NCI-H1694 treated with DMSO at 0.1 percent for 48 hours (cell line): ENCODE measurements at regions not wholly inside any gene's neighbourhood (a gene's known extent, or its start where the extent isn't known, plus 50 kb on each side); places are given as distances from the start of the nearest gene placed in this dataset.
A peak's percentile ranks its signal among the peaks of the same experiment; 100 is the strongest.
"Not testable (repeated sequence)": the region's sequence is repeated elsewhere in the genome, so short reads cannot be mapped to it uniquely, and the experiment has no call there.

Source experiments
- DNase-seq: peaks from one replicate; lab custom pipeline; 2025; lab: John Stamatoyannopoulos, UW

DNA sequence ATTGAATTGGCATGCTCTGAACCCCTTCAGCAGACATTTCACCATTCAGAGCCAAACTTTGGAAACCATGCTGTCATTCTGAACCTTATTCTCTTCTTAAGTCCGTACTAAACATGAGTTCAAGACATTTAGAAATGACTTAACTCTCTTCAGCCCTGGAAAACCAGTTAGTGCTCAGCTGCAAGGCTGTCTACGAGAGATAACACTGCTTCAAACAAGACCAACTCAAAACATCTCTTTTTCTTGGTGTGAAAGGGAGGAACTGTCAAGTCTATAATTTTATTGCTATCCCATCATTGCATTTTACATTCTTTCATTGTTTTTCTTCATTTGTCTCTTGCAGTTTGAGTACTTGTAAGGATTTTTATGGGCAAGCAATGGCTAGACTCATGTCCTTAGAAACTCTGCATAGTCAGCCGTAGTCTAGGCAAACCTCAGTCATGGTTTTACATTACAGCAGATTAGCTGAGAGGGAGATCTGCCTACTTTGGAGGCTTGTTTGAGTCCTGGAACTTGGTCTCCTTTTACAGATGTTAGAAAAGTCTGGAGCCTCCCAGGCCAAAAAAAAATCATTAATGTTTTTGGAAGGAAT, 120.6 kb upstream of the JADE1 start:
- no peak for DNase-seq

- no peak for DNase-seq
These were observed 121.3 kb upstream of the JADE1 start for GRCh38 chr4:128688033-128688721.

- no peak for DNase-seq
These were observed 122.7 kb upstream of the JADE1 start for GRCh38 chr4:128686810-128687209.

DNA sequence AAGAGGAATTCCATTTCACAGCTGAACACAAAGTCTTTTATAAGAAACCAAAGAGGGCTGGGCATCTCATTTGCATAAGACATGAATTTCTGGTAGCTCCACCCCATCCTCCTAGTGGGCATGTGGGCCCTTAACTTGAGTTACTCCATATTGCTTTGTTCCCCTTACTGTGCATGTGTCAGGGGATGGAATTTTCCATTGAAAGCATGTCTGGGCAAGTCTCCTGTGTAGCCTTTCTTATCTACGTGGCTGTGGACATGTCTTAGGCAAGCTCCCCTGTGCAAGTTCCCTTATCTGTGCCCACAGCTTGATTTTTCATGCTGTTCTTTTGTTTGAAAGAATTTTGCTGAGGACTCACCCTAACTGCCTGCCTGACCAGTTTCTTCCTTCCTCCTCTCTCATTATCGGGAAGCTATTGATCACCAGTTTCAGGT, 123.5 kb upstream of the JADE1 start:
- DNase-seq, result no peak

- no peak for DNase-seq
These were observed 125.5 kb upstream of the JADE1 start for GRCh38 chr4:128684016-128684415.

DNA sequence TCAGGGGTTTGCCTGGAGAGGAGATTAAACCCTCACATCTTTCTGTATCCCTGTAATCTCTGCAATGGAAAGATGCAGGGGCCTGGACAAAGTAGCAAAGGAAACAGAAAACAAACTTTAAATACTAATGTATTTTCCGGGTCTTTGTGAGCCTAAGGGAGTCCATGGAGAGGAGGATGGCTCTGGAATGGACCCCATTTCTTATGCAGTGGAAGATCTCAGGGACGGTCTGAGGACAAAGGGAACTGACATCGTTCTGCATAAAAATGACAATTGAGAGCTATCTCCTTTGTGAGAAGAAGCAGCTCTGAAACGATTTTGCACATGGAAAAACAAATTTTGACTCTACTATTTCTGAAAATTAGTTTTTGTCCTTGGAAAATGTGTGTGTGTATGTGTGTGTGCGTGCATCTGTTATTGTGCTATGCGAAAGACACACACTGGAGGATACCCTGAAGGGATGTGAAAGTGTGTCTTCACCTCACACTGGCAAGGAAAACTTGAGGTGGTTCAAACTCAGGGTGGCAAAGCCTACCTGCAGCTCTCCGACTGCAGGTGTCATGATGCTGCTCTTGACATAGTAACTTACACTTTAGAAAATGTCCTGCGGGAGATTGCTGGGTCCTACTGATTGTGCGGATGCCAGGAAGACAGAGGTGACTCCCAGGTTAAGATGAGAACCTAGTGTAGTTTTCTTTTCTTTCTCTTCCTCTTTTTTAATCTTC, 126.4 kb upstream of the JADE1 start:
- no peak for DNase-seq

DNA sequence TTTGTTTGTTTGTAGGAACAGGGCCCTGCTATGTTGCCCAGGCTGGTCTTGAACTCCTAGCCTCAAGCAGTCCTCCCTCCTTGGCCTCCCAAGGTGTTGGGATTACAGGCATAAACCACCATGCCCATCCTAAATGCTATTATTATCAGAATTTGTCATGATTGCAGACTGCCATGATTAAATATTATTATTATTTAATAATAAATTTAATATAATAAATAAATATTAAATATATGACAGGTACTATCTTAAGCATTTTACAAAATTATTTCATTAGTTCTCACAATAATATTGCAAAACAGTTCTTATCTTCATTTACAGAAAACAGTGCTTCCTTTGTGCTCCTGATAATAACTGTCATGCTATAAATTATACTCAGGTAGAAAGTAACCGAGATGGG, 133.4 kb upstream of the JADE1 start:
- DNase-seq, result no peak

DNA sequence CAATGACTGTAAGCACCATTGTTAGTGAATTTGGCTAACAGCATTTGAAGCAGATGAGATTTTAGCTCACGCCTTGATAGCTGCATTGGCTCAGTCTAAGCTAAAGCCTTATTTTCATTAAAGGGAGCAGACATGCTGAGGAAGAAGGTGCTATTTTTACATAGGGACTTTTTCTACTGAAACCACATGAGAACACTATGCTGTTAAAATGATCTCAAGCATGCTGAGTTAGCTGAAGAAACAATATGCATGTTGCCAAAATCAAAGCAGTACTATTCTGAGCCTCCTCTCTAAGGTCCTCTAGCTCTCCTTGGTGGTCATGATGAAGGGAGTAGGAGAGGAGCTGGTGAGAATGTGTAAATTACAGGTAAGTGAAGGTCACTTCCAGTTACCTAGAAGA, 134.4 kb upstream of the JADE1 start:
- no peak for DNase-seq

GRCh38 chr4:128673159-128673558, 136.3 kb upstream of the JADE1 start:
- not testable (repeated sequence) for DNase-seq

DNA sequence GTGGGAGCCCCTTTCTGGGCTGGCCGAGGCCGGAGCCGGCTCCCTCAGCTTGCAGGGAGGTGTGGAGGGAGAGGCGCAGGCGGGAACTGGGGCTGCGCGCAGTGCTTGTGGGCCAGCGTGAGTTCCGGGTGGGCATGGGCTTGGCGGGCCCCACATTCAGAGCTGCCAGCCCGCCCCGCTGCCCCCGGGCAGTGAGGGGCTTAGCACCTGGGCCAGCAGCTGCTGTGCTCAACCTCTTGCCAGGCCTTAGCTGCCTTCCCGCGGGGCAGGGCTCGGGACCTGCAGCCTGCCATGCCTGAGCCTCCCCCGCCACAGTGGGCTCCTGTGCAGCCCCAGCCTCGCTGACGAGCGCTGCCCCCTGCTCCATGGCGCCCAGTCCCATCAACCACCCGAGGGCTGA, 136.9 kb upstream of the JADE1 start:
- not testable (repeated sequence) for DNase-seq

- DNase-seq, result no peak
These were observed 139.0 kb upstream of the JADE1 start for GRCh38 chr4:128670513-128670912.

DNA sequence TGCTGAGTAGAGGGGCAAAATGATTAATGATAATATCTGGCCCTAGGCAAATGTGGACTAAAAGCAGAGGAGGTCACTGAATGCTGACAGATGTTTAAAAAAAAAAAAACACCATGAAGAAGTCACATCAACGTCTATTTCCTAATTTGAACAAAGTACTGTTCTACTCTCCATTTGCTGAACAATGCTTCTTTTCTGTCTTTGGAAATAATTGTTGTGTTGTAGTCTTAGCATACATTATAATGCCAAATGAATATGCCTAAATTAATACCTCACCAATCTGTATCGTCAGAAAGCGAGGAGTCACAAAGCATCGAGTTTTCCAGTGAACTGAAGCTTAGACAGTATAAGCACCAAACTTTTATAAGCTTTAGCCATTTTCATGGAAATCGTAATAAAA, 140.9 kb upstream of the JADE1 start:
- DNase-seq, result no peak

GRCh38 chr4:128665514-128665913, 144.0 kb upstream of the JADE1 start:
- DNase-seq, result no peak

- DNase-seq, result no peak
These were observed 146.2 kb upstream of the JADE1 start for GRCh38 chr4:128663325-128663724.

DNA sequence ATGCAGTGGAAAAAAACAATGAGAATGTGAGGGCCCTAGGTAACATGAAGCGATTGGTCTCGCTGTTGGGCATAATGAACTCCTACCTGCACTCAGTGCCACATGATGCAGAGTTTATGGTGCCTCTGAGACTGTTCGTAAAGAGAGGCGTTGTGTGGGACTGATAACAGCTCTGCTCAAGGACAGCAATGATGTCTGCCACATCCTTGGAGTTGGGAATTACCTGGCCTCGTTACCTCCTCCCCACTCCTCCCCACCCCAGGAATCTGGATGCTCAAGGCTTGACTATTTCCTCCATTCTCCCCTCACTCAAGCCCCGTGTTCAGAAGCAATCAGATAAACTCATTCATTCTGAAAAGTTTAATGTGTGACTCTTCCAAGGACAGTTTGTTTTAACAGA, 148.0 kb upstream of the JADE1 start:
- DNase-seq, result no peak

- DNase-seq, result no peak
These were observed 148.9 kb upstream of the JADE1 start for GRCh38 chr4:128660361-128661215.

DNA sequence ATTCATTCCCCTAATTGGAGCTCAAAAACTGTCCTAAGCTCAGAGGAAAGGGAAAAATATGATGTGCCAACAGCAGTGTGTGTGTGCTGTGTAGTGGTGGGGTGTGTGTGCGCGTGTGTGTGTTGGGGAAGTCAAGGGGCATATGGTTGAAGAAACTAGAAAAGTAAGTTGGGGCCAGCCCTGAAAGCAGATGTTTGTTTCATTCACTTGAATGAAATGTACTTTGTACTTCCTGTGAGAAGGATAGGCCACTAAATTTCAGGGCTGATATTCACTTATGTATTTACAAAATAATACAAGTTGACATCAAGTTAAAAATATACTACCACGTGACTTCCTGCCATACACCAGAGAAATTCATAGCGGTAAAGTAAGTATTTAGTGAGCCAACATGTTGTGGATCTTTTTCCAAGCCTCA, 151.3 kb upstream of the JADE1 start:
- DNase-seq, result no peak

- DNase-seq, result no peak
These were observed 151.9 kb upstream of the JADE1 start for GRCh38 chr4:128657638-128658037.

- DNase-seq, result no peak
These were observed 155.0 kb upstream of the JADE1 start for GRCh38 chr4:128654465-128654864.

DNA sequence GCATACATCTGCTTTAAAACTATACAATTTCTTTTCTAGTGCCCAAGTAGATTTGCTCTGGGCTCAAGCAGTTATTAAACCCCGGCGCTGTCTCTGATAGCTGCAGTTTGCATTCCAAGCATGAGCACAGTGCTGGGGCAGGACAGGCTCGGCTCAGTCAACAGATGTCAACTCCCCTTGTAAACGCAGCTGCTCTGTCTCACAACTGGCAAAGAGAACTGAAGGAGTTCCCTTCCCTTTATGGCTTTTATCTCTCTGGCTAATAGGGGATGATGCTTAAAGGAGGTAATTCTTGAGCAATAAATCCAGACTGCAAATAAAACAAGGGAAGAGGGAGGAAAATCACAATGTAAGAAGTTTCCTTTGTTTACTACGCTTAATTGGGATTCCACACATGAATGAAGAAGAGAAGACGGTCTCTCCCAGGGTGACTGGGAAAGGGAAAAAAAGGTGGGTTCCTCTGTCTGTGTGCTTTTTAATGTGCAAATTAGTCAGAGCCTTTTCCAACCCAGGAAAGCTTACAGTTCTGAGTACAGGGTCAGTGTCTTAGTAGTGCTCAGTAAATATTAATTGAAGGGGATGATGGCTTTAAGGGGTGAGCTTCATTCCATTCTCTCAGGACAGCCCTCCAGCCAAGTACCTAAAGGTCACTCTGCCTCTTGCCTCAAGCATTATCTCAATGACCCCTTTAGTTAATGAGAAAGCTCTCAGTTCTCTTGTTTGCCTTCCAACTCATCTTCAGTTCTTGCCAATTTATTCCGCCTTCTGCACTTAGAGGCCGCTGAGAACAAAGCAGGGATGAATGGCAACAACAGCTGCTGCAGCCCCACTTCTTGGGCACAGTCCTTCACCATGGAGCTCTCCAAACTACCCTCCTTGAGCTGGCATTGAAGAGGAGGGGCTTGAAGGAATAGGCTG, 155.7 kb upstream of the JADE1 start:
- DNase-seq, result peak; percentile 48

- DNase-seq, result no peak
These were observed 159.8 kb upstream of the JADE1 start for GRCh38 chr4:128649575-128650205.
